Mesodermal cell (in vitro differentiated cells): ENCODE measurements at regions not wholly inside any gene's neighbourhood (a gene's known extent, or its start where the extent isn't known, plus 50 kb on each side); places are given as distances from the start of the nearest gene placed in this dataset.

Source experiments
- H3K27ac ChIP-seq: 2 replicates; pipeline ENCODE4 v1.7.0; 2013; ENCODE audit warnings: mild to moderate bottlenecking, low read depth, low read length, moderate library complexity; ENCODE audit not compliant: severe bottlenecking
- H3K36me3 ChIP-seq: 2 replicates; pipeline ENCODE4 v1.7.1; 2013; ENCODE audit warnings: mild to moderate bottlenecking, low read length, moderate library complexity; ENCODE audit not compliant: control insufficient read depth, insufficient read depth
- H3K4me1 ChIP-seq: one replicate; pipeline ENCODE4 v1.7.1; 2013; ENCODE audit warnings: mild to moderate bottlenecking, low read length; ENCODE audit not compliant: insufficient read depth, control insufficient read depth, poor library complexity, severe bottlenecking
- H3K4me3 ChIP-seq: 2 replicates; pipeline ENCODE4 v1.7.0; 2013; ENCODE audit warnings: low read length, control low read depth, mild to moderate bottlenecking; ENCODE audit not compliant: insufficient read depth, poor library complexity, severe bottlenecking; ENCODE audit errors: extremely low read depth
- H3K9me3 ChIP-seq: 2 replicates; pipeline ENCODE4 v1.7.1; 2013; ENCODE audit warnings: mild to moderate bottlenecking, low read length, moderate library complexity; ENCODE audit not compliant: control insufficient read depth
- WGBS, 2 experiments: methylation state at CpG; one replicate each; pipeline ENCODE4 v1.1.5; 2013; ENCODE audit warnings: missing lambda C conversion rate in 2 of 2; ENCODE audit not compliant: insufficient coverage in 2 of 2; 5-methylcytosine and 5-hydroxymethylcytosine counted together

- H3K4me3 ChIP-seq = no peak overlapping the region
- no peaks in the 10 kb centered on the region for H3K9me3 ChIP-seq
- no peaks in the 10 kb centered on the region for H3K4me1 ChIP-seq
- H3K27ac ChIP-seq = no peak overlapping the region
- 88% methylated on average over 2 of the region's 3 CpGs; no CpG with 5 or more reads in 1 of the 2 experiments for WGBS, 2 experiments
- H3K36me3 ChIP-seq = no peaks in the 10 kb centered on the region
Observed at GRCh38 chr14:22189881-22190280, 399.1 kb downstream of the DAD1 start.

- Histone ChIP-seq H3K4me3 (no peak overlapping the region), H3K27ac (no peak overlapping the region), H3K9me3 (no peaks in the 10 kb centered on the region), H3K36me3 (no peaks in the 10 kb centered on the region), H3K4me1 (peaks cover 6% of the 10 kb centered on the region)
- WGBS, 2 experiments = 80 to 85% methylated on average over 1 to 2 of the region's 4 CpGs
Observed at GRCh38 chr14:22188318-22188717, 400.7 kb downstream of the DAD1 start.

GRCh38 chr14:22185789-22186188 is 403.2 kb downstream of the DAD1 start:
- H3K36me3 ChIP-seq = no peaks in the 10 kb centered on the region
- no peak overlapping the region for H3K4me3 ChIP-seq
- no peaks in the 10 kb centered on the region for H3K9me3 ChIP-seq
- H3K4me1 ChIP-seq = peaks cover 6% of the 10 kb centered on the region
- WGBS, 2 experiments = 86 to 90% methylated on average over 2 of the region's 3 CpGs
- H3K27ac ChIP-seq = no peak overlapping the region

- no peak overlapping the region for H3K27ac ChIP-seq
- no peaks in the 10 kb centered on the region for H3K9me3 ChIP-seq
- 20 to 54% methylated on average over 1 of the region's 1 CpG for WGBS, 2 experiments
- no peaks in the 10 kb centered on the region for H3K36me3 ChIP-seq
- peaks cover 6% of the 10 kb centered on the region for H3K4me1 ChIP-seq
- no peak overlapping the region for H3K4me3 ChIP-seq
Observed at GRCh38 chr14:22185191-22185590, 403.8 kb downstream of the DAD1 start.

GRCh38 chr14:22184830-22185168 is 404.2 kb downstream of the DAD1 start:
- H3K36me3 ChIP-seq = no peaks in the 10 kb centered on the region
- H3K4me1 ChIP-seq = peaks cover 6% of the 10 kb centered on the region
- H3K27ac ChIP-seq = no peak overlapping the region

GRCh38 chr14:22184157-22184829 is 404.7 kb downstream of the DAD1 start:
- H3K9me3 ChIP-seq = no peaks in the 10 kb centered on the region
- peaks cover 6% of the 10 kb centered on the region for H3K4me1 ChIP-seq
- WGBS, 2 experiments = 83 to 88% methylated on average over 3 to 5 of the region's 7 CpGs
- H3K27ac ChIP-seq = no peak overlapping the region
- no peaks in the 10 kb centered on the region for H3K36me3 ChIP-seq
- H3K4me3 ChIP-seq = no peak overlapping the region

More at GRCh38 chr14:22184830-22185168, 404.2 kb downstream of the DAD1 start:
- Histone ChIP-seq H3K4me3 (no peak overlapping the region), H3K9me3 (no peaks in the 10 kb centered on the region)

GRCh38 chr14:22180045-22180444 is 409.0 kb downstream of the DAD1 start:
- WGBS, 2 experiments = no CpG with 5 or more reads among the region's 1 CpG
- no peak overlapping the region for H3K4me3 ChIP-seq

GRCh38 chr14:22179190-22179589 is 409.8 kb downstream of the DAD1 start:
- Histone ChIP-seq H3K4me1 (no peaks in the 10 kb centered on the region), H3K36me3 (no peaks in the 10 kb centered on the region), H3K27ac (no peak overlapping the region), H3K4me3 (no peak overlapping the region), H3K9me3 (no peaks in the 10 kb centered on the region)
- WGBS, 2 experiments = 100% methylated on average over 1 to 2 of the region's 3 CpGs

More at GRCh38 chr14:22180045-22180444, 409.0 kb downstream of the DAD1 start:
- Histone ChIP-seq H3K4me1 (peaks cover 6% of the 10 kb centered on the region), H3K36me3 (no peaks in the 10 kb centered on the region), H3K27ac (no peak overlapping the region), H3K9me3 (no peaks in the 10 kb centered on the region)

- no peak overlapping the region for H3K27ac ChIP-seq
- no peaks in the 10 kb centered on the region for H3K9me3 ChIP-seq
- no peaks in the 10 kb centered on the region for H3K4me1 ChIP-seq
- H3K36me3 ChIP-seq = no peaks in the 10 kb centered on the region
- 93% methylated on average over 2 of the region's 2 CpGs for WGBS, 2 experiments
- no peak overlapping the region for H3K4me3 ChIP-seq
Observed at GRCh38 chr14:22178333-22178839, 410.6 kb downstream of the DAD1 start.

GRCh38 chr14:22177870-22178269 is 411.2 kb downstream of the DAD1 start:
- WGBS, 2 experiments = 92 to 100% methylated on average over 1 of the region's 4 CpGs
- Histone ChIP-seq H3K36me3 (no peaks in the 10 kb centered on the region), H3K27ac (no peak overlapping the region), H3K4me3 (no peak overlapping the region), H3K4me1 (no peaks in the 10 kb centered on the region), H3K9me3 (no peaks in the 10 kb centered on the region)

GRCh38 chr14:22176957-22177356 is 412.1 kb downstream of the DAD1 start:
- Histone ChIP-seq H3K36me3 (no peaks in the 10 kb centered on the region), H3K9me3 (no peaks in the 10 kb centered on the region), H3K4me3 (no peak overlapping the region), H3K4me1 (no peaks in the 10 kb centered on the region), H3K27ac (no peak overlapping the region)
- 90 to 100% methylated on average over 1 of the region's 1 CpG for WGBS, 2 experiments
